Neural cell (in vitro differentiated cells): ENCODE measurements at regions not wholly inside any gene's neighbourhood (a gene's known extent, or its start where the extent isn't known, plus 50 kb on each side); places are given as distances from the start of the nearest gene placed in this dataset.

Source experiments
- EP300 ChIP-seq: fragments of 450-650 bp; conservative IDR thresholded peaks from 2 replicates; pipeline ENCODE4 v1.6.1; 2014; ENCODE audit warnings: antibody characterized with exemption, mild to moderate bottlenecking, moderate library complexity; ENCODE audit not compliant: poor library complexity, severe bottlenecking
- EZH2 ChIP-seq: fragments of 200-600, 300-800 bp; shearing (Covaris generic), sonication (generic); IDR thresholded peaks from 2 replicates; pipeline ENCODE4 v1.6.1; 2014; ENCODE audit warnings: antibody characterized with exemption, low read length, borderline replicate concordance, mild to moderate bottlenecking; ENCODE audit not compliant: insufficient read depth, poor library complexity, severe bottlenecking
- TAF1 ChIP-seq: IDR thresholded peaks from 2 replicates; pipeline ENCODE4 v1.6.1; 2012; ENCODE audit warnings: low read depth
- TF ChIP-seq, protein P1 (sequence below): fragments of 450-650 bp; IDR thresholded peaks from 2 replicates; pipeline ENCODE4 v1.5.1; 2014; ENCODE audit warnings: antibody characterized with exemption, mild to moderate bottlenecking, moderate library complexity; ENCODE audit not compliant: poor library complexity, severe bottlenecking

DNA sequence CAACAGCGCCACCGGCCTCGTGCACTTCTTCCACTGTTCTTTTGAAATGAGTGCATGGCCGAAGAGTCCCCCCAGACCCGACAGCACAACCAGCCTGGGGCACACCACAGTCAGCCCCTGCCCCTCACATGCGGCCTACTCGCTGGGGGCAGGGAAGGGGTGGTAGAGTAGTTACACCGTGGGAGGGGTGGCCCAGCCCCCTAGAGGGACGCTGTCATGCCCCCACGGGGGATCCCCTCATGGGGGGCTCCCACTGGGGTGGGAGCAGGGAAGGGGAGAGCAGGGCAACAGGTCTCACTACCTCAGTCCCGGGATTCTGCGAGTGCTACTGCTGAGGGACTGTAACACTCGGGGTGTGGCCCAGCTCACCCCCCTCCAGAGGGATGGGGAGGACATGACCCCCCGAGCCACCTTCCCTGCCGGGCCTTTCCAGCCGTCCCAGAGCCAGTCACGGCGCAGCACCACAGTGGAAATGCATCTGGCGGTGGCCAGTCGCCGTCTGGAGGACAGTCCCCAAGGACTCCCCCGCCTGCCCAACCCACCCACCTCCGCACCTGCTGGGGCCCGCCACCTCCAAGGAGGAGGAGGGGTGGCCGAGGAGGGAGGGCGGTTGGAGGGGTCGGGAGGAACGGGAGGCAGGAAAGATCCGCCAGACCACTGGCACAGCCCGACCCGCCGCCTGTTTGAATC lies 84.6 kb upstream of the ZNF254 start:
- TF ChIP-seq TAF1 (no peak), EP300 (no peak), EZH2 (no peak)
- TF ChIP-seq, protein P1, sequence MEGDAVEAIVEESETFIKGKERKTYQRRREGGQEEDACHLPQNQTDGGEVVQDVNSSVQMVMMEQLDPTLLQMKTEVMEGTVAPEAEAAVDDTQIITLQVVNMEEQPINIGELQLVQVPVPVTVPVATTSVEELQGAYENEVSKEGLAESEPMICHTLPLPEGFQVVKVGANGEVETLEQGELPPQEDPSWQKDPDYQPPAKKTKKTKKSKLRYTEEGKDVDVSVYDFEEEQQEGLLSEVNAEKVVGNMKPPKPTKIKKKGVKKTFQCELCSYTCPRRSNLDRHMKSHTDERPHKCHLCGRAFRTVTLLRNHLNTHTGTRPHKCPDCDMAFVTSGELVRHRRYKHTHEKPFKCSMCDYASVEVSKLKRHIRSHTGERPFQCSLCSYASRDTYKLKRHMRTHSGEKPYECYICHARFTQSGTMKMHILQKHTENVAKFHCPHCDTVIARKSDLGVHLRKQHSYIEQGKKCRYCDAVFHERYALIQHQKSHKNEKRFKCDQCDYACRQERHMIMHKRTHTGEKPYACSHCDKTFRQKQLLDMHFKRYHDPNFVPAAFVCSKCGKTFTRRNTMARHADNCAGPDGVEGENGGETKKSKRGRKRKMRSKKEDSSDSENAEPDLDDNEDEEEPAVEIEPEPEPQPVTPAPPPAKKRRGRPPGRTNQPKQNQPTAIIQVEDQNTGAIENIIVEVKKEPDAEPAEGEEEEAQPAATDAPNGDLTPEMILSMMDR = no peak
